ENCODE measurements at regions not wholly inside any gene's neighbourhood (a gene's known extent, or its start where the extent isn't known, plus 50 kb on each side); places are given as distances from the start of the nearest gene placed in this dataset.
A peak's percentile ranks its signal among the peaks of the same experiment; 100 is the strongest.

DNA sequence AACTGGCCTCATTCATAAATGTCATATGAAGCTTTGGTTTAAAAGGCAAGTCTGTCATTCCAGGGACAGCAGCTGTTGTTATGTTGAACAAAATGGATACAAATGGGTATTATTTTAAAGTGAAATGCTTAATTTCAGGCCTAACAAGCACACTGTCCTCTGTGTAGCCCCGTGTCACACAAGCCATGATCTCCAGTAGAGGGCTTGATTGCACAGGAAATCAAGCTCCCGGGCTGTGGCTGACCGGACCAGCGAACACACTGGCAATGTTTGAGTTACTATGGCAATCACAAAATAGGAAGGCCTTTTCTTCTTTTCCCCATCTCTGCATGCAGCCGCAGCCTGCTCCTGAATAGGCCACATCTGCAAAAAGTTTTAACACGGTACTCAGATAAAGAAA lies 64.0 kb upstream of the GSX1 start:
- WGBS, 10 experiments = 0 to 51% (median 0%) methylated on average over 2 to 5 of the region's 6 CpGs; no CpG with 5 or more reads in 3 of the 10 experiments
- in situ Hi-C loops (cut with MboI; ENCODE audit: low pct_unique_long_range_greater_than_20kb in 2 of 9, low sequenced_read_pairs in 9 of 9, unreplicated experiment in 9 of 9) = no loop called here
- Histone ChIP-seq H3K4me3 (no peak overlapping the region), H3K27ac (no peak overlapping the region), H3K4me1 (replicated peaks in 1 of 2) (no peaks in the 10 kb centered on the region)
- ATAC-seq (replicated peaks in 6 of 8) = peak; percentile 63 to 95 (median 80)

DNA sequence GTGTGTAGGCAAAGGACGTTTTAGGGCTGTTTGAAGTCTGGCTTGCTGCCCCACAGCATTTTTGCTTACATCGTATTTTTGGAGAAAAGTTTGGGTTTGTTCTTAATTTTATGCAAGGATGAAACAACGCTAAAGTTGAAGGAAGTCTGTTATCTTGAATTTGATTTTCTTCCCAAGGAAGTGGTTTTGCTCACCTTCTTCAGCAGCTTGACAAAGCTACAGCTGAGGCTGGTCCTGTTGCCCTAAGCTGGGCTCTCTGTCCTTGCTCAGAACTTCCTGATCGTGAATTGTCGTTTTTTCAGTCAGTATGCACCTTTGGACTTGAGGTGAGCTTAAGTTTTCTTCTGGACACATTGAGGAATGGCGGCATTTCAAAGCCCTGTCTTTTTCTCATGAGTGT lies 62.1 kb upstream of the GSX1 start:
- no peak for ATAC-seq (replicated peaks in 6 of 8)
- H3K4me1 ChIP-seq (replicated peaks in 1 of 2) = no peaks in the 10 kb centered on the region
- H3K27ac ChIP-seq = no peak overlapping the region
- H3K4me3 ChIP-seq = no peak overlapping the region
- 23 to 100% (median 81%) methylated on average over 1 to 6 of the region's 6 CpGs for WGBS, 10 experiments
- in situ Hi-C loops (cut with MboI; ENCODE audit: low pct_unique_long_range_greater_than_20kb in 2 of 9, low sequenced_read_pairs in 9 of 9, unreplicated experiment in 9 of 9) = no loop called here

All from motor neuron (in vitro differentiated cells).